NT2/D1 (cell line): ENCODE measurements at regions not wholly inside any gene's neighbourhood (a gene's known extent, or its start where the extent isn't known, plus 50 kb on each side); places are given as distances from the start of the nearest gene placed in this dataset.

Experiments used
- YY1 ChIP-seq: IDR thresholded peaks from 2 replicates; pipeline ENCODE4 v1.6.1; 2011; ENCODE audit not compliant: insufficient read length, insufficient read depth
- ZNF274 ChIP-seq: IDR thresholded peaks from 2 replicates; pipeline ENCODE4 v1.6.1; 2011; ENCODE audit warnings: mild to moderate bottlenecking, low read depth, low read length

DNA sequence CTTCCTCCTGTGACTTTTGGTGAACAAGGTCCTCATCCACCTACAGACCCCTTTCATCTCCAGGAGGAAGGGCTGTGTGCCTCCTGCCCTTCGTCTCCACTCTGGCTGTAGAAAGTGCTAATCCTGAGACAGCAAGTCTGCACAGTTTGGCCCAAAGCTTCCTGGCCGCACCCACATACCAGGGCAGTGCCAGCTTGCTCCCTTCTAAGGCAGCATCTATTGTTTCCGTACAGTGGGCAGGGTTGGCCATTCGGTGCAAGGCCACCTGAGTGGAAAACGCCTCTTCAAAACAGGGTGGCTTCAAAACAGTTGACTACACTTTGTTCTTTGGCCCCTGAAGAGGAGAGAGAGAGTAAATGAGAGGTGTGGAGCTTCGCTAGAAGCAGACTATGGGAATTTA is 134.1 kb upstream of the KLF14 start:
- TF ChIP-seq YY1 (no peak), ZNF274 (no peak)
